IMR-90 (cell line): ENCODE measurements at regions not wholly inside any gene's neighbourhood (a gene's known extent, or its start where the extent isn't known, plus 50 kb on each side); places are given as distances from the start of the nearest gene placed in this dataset.

Experiments
- ATAC-seq: fragments of 200-7000 bp; cut with Tn5 transposase; 2 replicates; pipeline ENCODE4 v1.9.1; 2020; ENCODE audit warnings: low read depth, mild to moderate bottlenecking, moderate library complexity
- BruUV-seq: library from RNA; stranded (reverse); fragments of 400-500 nt; replicated peaks from 2 replicates; lab custom pipeline; 2021; lab: Mats Ljungman, UMichigan
- CTCF ChIA-PET: fragments of 300-600 bp; formaldehyde crosslinking; extraction: SDS; loops from one replicate; lab custom pipeline; 2021; ENCODE audit warnings: antibody characterized with exemption; lab: Yijun Ruan, JAX
- POLR2A ChIA-PET: fragments of 300-600 bp; sonication (Branson Sonifier 250); formaldehyde crosslinking; loops from one replicate; lab custom pipeline; 2022; ENCODE audit warnings: antibody characterized with exemption; ENCODE audit not compliant: unreplicated experiment; lab: Charles Lee
- DNase-seq: peaks from one replicate; pipeline ENCODE4 v3.0.0; 2013
- H2AFZ ChIP-seq: replicated peaks from 2 replicates; pipeline ENCODE3; 2013; ENCODE audit warnings: low read length, mild to moderate bottlenecking; ENCODE audit not compliant: poor library complexity
- H2AK5ac ChIP-seq: 2 replicates; pipeline ENCODE4 v1.6.1; 2013; ENCODE audit warnings: low read depth, low read length, inconsistent platforms
- H2AK9ac ChIP-seq: replicated peaks from 2 replicates; pipeline ENCODE3; 2013; ENCODE audit warnings: mild to moderate bottlenecking, low read depth, low read length, moderate library complexity; ENCODE audit not compliant: poor library complexity
- H2BK120ac ChIP-seq: 2 replicates; pipeline ENCODE4 v1.6.1; 2013; ENCODE audit warnings: low read depth, low read length, inconsistent platforms
- H2BK15ac ChIP-seq: 3 replicates; pipeline ENCODE4 v1.6.1; 2013; ENCODE audit warnings: low read depth, low read length, inconsistent platforms
- H2BK20ac ChIP-seq: 2 replicates; pipeline ENCODE4 v1.6.1; 2013; ENCODE audit warnings: low read depth, mild to moderate bottlenecking, inconsistent platforms, low read length, moderate library complexity
- H2BK5ac ChIP-seq: 2 replicates; pipeline ENCODE4 v1.6.1; 2013; ENCODE audit warnings: mild to moderate bottlenecking, low read depth, low read length, inconsistent platforms; ENCODE audit not compliant: poor library complexity, severe bottlenecking
- H3K14ac ChIP-seq: replicated peaks from 2 replicates; pipeline ENCODE4 v1.6.1; 2013; ENCODE audit warnings: low read depth, low read length, inconsistent platforms
- H3K18ac ChIP-seq: 2 replicates; pipeline ENCODE4 v1.6.1; 2013; ENCODE audit warnings: low read depth, low read length, control low read depth
- H3K23ac ChIP-seq: 2 replicates; pipeline ENCODE4 v1.6.1; 2013; ENCODE audit warnings: low read depth, low read length, inconsistent platforms
- H3K27ac ChIP-seq: 2 replicates; pipeline ENCODE4 v1.5.1; 2013; ENCODE audit warnings: mild to moderate bottlenecking, control low read depth, low read length; ENCODE audit not compliant: insufficient read depth
- H3K27me3 ChIP-seq: 2 replicates; pipeline ENCODE4 v1.6.1; 2013; ENCODE audit warnings: low read length; ENCODE audit not compliant: control insufficient read depth, insufficient read depth
- H3K36me3 ChIP-seq: 2 replicates; pipeline ENCODE4 v1.6.1; 2013; ENCODE audit warnings: low read length, mixed read lengths; ENCODE audit not compliant: control insufficient read depth, insufficient read depth
- H3K4ac ChIP-seq: 2 replicates; pipeline ENCODE4 v1.6.1; 2013; ENCODE audit warnings: low read depth, low read length, inconsistent platforms
- H3K4me1 ChIP-seq: 2 replicates; pipeline ENCODE4 v1.6.1; 2013; ENCODE audit warnings: low read length, mixed read lengths; ENCODE audit not compliant: control insufficient read depth, insufficient read depth
- H3K4me2 ChIP-seq: 2 replicates; pipeline ENCODE4 v1.6.1; 2013; ENCODE audit warnings: low read depth, mild to moderate bottlenecking, control low read depth, low read length, moderate library complexity
- H3K4me3 ChIP-seq: 2 replicates; pipeline ENCODE4 v1.5.1; 2013; ENCODE audit warnings: low read depth, mild to moderate bottlenecking, control low read depth, low read length, moderate library complexity; ENCODE audit not compliant: insufficient read depth
- H3K56ac ChIP-seq: 2 replicates; pipeline ENCODE4 v1.6.1; 2013; ENCODE audit warnings: low read length, inconsistent platforms; ENCODE audit not compliant: insufficient read depth; ENCODE audit errors: extremely low read depth
- H3K79me1 ChIP-seq, 2 experiments: 2 replicates each; pipeline ENCODE4 v1.6.1; 2013; ENCODE audit warnings: low read length in 2 of 2, inconsistent platforms in 1 of 2, low read depth in 1 of 2
- H3K9ac ChIP-seq: 2 replicates; pipeline ENCODE4 v1.6.1; 2013; ENCODE audit warnings: low read depth, low read length, control low read depth
- H3K9me1 ChIP-seq: 2 replicates; pipeline ENCODE4 v1.6.1; 2013; ENCODE audit warnings: low read length, inconsistent platforms; ENCODE audit not compliant: insufficient read depth
- H3K9me3 ChIP-seq: 2 replicates; pipeline ENCODE4 v1.6.1; 2013; ENCODE audit warnings: low read length; ENCODE audit not compliant: control insufficient read depth, insufficient read depth
- H4K20me1 ChIP-seq: 2 replicates; pipeline ENCODE4 v1.6.1; 2013; ENCODE audit warnings: low read length, inconsistent platforms; ENCODE audit not compliant: insufficient read depth
- H4K5ac ChIP-seq: 2 replicates; pipeline ENCODE4 v1.6.1; 2013; ENCODE audit warnings: mild to moderate bottlenecking, low read depth, low read length, control low read depth
- H4K8ac ChIP-seq, 2 experiments: 2 replicates each; pipeline ENCODE4 v1.6.1; 2013; ENCODE audit warnings: low read depth in 2 of 2, low read length in 2 of 2, control low read depth in 1 of 2, inconsistent platforms in 1 of 2
- H4K91ac ChIP-seq: 2 replicates; pipeline ENCODE4 v1.6.1; 2013; ENCODE audit warnings: low read depth, low read length, inconsistent platforms; ENCODE audit not compliant: insufficient read depth
- RCOR1 ChIP-seq: IDR thresholded peaks from 2 replicates; pipeline ENCODE4 v1.6.1; 2012; ENCODE audit warnings: mild to moderate bottlenecking, low read length, improper control_type of control experiment; ENCODE audit not compliant: insufficient replicate concordance
- WGBS, 2 experiments: methylation state at CpG; one replicate each; pipeline versions ENCODE4 v1.1.5 to v1.1.7; 2013; ENCODE audit warnings: missing lambda C conversion rate in 2 of 2; ENCODE audit not compliant: insufficient read length in 1 of 2; ENCODE audit errors: extremely low coverage in 2 of 2; 5-methylcytosine and 5-hydroxymethylcytosine counted together
- dilution Hi-C: fragments of 300-500 bp; cut with HindIII; formaldehyde crosslinking; loops from one replicate; pipeline ENCODE4 v1.14.3; 2018; ENCODE audit warnings: low sequenced_read_pairs; ENCODE audit not compliant: unreplicated experiment
- in situ Hi-C: fragments of 300-500 bp; cut with MboI; formaldehyde crosslinking; loops from 3 replicates; pipeline ENCODE4 v1.14.3; 2019; ENCODE audit warnings: low sequenced_read_pairs, inconsistent platforms, mixed read lengths
- intact Hi-C: fragments of 100-400 bp; cut with micrococcal nuclease; formaldehyde crosslinking; loops from 2 replicates; pipeline ENCODE4 v1.10.0; 2022
- TF ChIP-seq, protein P1 (sequence below): fragments of 150-350 bp; IDR thresholded peaks from 2 replicates; pipeline ENCODE4 v1.6.1; 2016; ENCODE audit warnings: low read depth, mild to moderate bottlenecking, low read length, moderate library complexity, borderline replicate concordance
- TF ChIP-seq, protein P2 (sequence below): fragments of 150-350 bp; IDR thresholded peaks from 2 replicates; pipeline ENCODE4 v1.6.1; 2017; ENCODE audit warnings: mild to moderate bottlenecking, antibody characterized with exemption, low read length, low read depth

DNA sequence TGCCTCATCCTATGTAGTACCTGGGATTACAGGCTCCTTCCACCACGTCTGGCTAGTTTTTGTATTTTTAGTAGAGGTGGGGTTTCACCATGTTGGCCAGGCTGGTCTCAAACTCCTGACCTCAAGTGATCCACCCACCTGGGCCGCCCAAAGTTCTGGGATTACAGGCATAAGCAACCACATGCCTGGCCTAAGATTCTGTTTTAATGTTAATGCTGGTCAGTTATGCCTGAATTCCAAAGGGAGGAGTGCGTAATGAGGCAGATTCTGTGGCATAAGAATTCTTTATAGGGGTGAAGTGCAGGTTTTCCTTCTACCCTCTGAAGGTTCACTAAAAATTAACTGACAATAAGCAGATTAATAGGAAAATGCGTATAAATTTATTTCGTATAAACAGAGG, 1343.8 kb upstream of the LRRTM1 start:
- H2BK15ac ChIP-seq: no peak overlapping the region
- H2BK20ac ChIP-seq: no peak overlapping the region
- no peak overlapping the region for H3K9ac ChIP-seq
- H2BK5ac ChIP-seq: no peak overlapping the region
- no peaks in the 10 kb centered on the region for H3K79me1 ChIP-seq
- H3K4me2 ChIP-seq: no peak overlapping the region
- no peaks in the 10 kb centered on the region for H3K27me3 ChIP-seq
- DNase-seq (no peak), ATAC-seq (no peak)
- H4K91ac ChIP-seq: no peak overlapping the region
- no peak overlapping the region for H3K56ac ChIP-seq
- H3K27ac ChIP-seq: no peak overlapping the region
- H4K8ac ChIP-seq: no peak overlapping the region
- no TSS peak for BruUV-seq
- no peak overlapping the region for H3K14ac ChIP-seq
- no peak for TF ChIP-seq RCOR1
- TF ChIP-seq, protein P1, sequence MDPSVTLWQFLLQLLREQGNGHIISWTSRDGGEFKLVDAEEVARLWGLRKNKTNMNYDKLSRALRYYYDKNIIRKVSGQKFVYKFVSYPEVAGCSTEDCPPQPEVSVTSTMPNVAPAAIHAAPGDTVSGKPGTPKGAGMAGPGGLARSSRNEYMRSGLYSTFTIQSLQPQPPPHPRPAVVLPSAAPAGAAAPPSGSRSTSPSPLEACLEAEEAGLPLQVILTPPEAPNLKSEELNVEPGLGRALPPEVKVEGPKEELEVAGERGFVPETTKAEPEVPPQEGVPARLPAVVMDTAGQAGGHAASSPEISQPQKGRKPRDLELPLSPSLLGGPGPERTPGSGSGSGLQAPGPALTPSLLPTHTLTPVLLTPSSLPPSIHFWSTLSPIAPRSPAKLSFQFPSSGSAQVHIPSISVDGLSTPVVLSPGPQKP: no peak
- TF ChIP-seq, protein P2, sequence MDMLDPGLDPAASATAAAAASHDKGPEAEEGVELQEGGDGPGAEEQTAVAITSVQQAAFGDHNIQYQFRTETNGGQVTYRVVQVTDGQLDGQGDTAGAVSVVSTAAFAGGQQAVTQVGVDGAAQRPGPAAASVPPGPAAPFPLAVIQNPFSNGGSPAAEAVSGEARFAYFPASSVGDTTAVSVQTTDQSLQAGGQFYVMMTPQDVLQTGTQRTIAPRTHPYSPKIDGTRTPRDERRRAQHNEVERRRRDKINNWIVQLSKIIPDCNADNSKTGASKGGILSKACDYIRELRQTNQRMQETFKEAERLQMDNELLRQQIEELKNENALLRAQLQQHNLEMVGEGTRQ: no peak
- no peaks in the 10 kb centered on the region for H3K9me1 ChIP-seq
- no peak overlapping the region for H3K23ac ChIP-seq
- no peak overlapping the region for H2BK120ac ChIP-seq
- CTCF ChIA-PET: no interaction called here
- H3K36me3 ChIP-seq: no peaks in the 10 kb centered on the region
- no peak overlapping the region for H3K18ac ChIP-seq
- in situ Hi-C loops (no loop called here), intact Hi-C loops (no loop called here), dilution Hi-C loops (no loop called here)
- WGBS, 2 experiments: no CpG with 5 or more reads among the region's 5 CpGs
- no peak overlapping the region for H3K4me3 ChIP-seq
- no peak overlapping the region for H4K5ac ChIP-seq
- 0 out of 2 replicates have a peak, but pooled peaks cover 2% of the 10 kb centered on the region for H3K9me3 ChIP-seq
- no peaks in the 10 kb centered on the region for H3K4me1 ChIP-seq
- no peak overlapping the region for H2AFZ ChIP-seq
- H4K20me1 ChIP-seq: no peaks in the 10 kb centered on the region
- H2AK9ac ChIP-seq: no peak overlapping the region
- H3K4ac ChIP-seq: no peak overlapping the region
- H2AK5ac ChIP-seq: no peak overlapping the region
- POLR2A ChIA-PET: no interaction called here
